PC-3 (cell line): ENCODE measurements at regions not wholly inside any gene's neighbourhood (a gene's known extent, or its start where the extent isn't known, plus 50 kb on each side); places are given as distances from the start of the nearest gene placed in this dataset.

Experiments
- CTCF ChIP-seq: fragments of 300-600 bp; sonication (generic); conservative IDR thresholded peaks from 2 replicates; pipeline ENCODE4 v1.5.1; 2017; ENCODE audit warnings: antibody characterized with exemption, low read depth, mild to moderate bottlenecking, low read length
- EZH2 ChIP-seq: fragments of 300-600 bp; sonication (generic); IDR thresholded peaks from one replicate; pipeline ENCODE4 v1.6.1; 2017; ENCODE audit warnings: antibody characterized with exemption, mild to moderate bottlenecking, low read length; ENCODE audit not compliant: unreplicated experiment

DNA sequence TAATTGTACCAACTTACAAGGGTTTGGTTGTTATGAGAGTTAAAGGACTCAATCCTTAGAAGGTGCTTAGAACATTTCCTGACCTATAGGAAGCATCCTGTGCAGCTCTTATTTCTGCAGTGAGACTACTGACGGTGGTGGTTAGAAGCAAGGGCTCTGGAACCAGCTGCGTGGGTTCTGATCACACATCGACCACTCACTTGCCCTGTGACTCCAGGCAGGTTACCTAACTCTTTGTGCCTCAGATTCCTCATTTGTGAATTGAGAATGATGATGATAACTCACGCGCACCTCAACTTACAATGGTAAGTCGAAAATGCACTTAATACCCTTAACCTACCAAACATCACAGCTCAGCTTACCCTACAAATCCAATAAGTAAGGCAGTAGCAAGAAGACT is 80.7 kb upstream of the SPATA12 start:
- TF ChIP-seq CTCF (no peak), EZH2 (no peak)
